GM11168 (cell line): ENCODE measurements at regions not wholly inside any gene's neighbourhood (a gene's known extent, or its start where the extent isn't known, plus 50 kb on each side); places are given as distances from the start of the nearest gene placed in this dataset.
"Not testable (repeated sequence)": the region's sequence is repeated elsewhere in the genome, so short reads cannot be mapped to it uniquely, and the experiment has no call there.

Source experiments
- in situ Hi-C: fragments of 300-500 bp; cut with MboI; formaldehyde crosslinking; loops from one replicate; pipeline ENCODE4 v1.12.0; 2022; ENCODE audit warnings: low sequenced_read_pairs; ENCODE audit not compliant: unreplicated experiment

- in situ Hi-C loops = no loop called here
These were observed 1676.7 kb downstream of the REEP3 start for GRCh38 chr10:65197935-65198334.

- in situ Hi-C loops = no loop called here
These were observed 1680.3 kb downstream of the REEP3 start for GRCh38 chr10:65201491-65201890.

- in situ Hi-C loops = no loop called here
These were observed 1683.8 kb downstream of the REEP3 start for GRCh38 chr10:65204999-65205398.

GRCh38 chr10:65213170-65213569 is 1692.0 kb downstream of the REEP3 start:
- in situ Hi-C loops = no loop called here

- in situ Hi-C loops = no loop called here
These were observed 1698.2 kb downstream of the REEP3 start for GRCh38 chr10:65219444-65219843.

- in situ Hi-C loops = no loop called here
These were observed 1694.7 kb upstream of the LRRTM3 start for GRCh38 chr10:65231148-65231547.

GRCh38 chr10:65234261-65234660 is 1691.6 kb upstream of the LRRTM3 start:
- in situ Hi-C loops = no loop called here

GRCh38 chr10:65235266-65235665 is 1690.6 kb upstream of the LRRTM3 start:
- in situ Hi-C loops = no loop called here

GRCh38 chr10:65235846-65236245 is 1690.0 kb upstream of the LRRTM3 start:
- in situ Hi-C loops = no loop called here

GRCh38 chr10:65265451-65265954 is 1660.3 kb upstream of the LRRTM3 start:
- in situ Hi-C loops = no loop called here

GRCh38 chr10:65269551-65269950 is 1656.3 kb upstream of the LRRTM3 start:
- in situ Hi-C loops = not testable (repeated sequence)

GRCh38 chr10:65270969-65271368 is 1654.9 kb upstream of the LRRTM3 start:
- in situ Hi-C loops = no loop called here

- in situ Hi-C loops = no loop called here
These were observed 1652.7 kb upstream of the LRRTM3 start for GRCh38 chr10:65273115-65273514.

- in situ Hi-C loops = no loop called here
These were observed 1650.5 kb upstream of the LRRTM3 start for GRCh38 chr10:65275296-65275695.

- in situ Hi-C loops = no loop called here
These were observed 1641.3 kb upstream of the LRRTM3 start for GRCh38 chr10:65284495-65285041.

GRCh38 chr10:65285726-65286125 is 1640.1 kb upstream of the LRRTM3 start:
- in situ Hi-C loops = not testable (repeated sequence)

- in situ Hi-C loops = no loop called here
These were observed 1634.5 kb upstream of the LRRTM3 start for GRCh38 chr10:65291286-65291685.

GRCh38 chr10:65292551-65292950 is 1633.3 kb upstream of the LRRTM3 start:
- in situ Hi-C loops = no loop called here

GRCh38 chr10:65294329-65294728 is 1631.5 kb upstream of the LRRTM3 start:
- in situ Hi-C loops = no loop called here

- in situ Hi-C loops = no loop called here
These were observed 1624.7 kb upstream of the LRRTM3 start for GRCh38 chr10:65301181-65301580.

- in situ Hi-C loops = no loop called here
These were observed 1619.6 kb upstream of the LRRTM3 start for GRCh38 chr10:65306201-65306600.

GRCh38 chr10:65312876-65313275 is 1613.0 kb upstream of the LRRTM3 start:
- in situ Hi-C loops = no loop called here

GRCh38 chr10:65313406-65313805 is 1612.4 kb upstream of the LRRTM3 start:
- in situ Hi-C loops = no loop called here
